ENCODE measurements at regions not wholly inside any gene's neighbourhood (a gene's known extent, or its start where the extent isn't known, plus 50 kb on each side); places are given as distances from the start of the nearest gene placed in this dataset.

DNA sequence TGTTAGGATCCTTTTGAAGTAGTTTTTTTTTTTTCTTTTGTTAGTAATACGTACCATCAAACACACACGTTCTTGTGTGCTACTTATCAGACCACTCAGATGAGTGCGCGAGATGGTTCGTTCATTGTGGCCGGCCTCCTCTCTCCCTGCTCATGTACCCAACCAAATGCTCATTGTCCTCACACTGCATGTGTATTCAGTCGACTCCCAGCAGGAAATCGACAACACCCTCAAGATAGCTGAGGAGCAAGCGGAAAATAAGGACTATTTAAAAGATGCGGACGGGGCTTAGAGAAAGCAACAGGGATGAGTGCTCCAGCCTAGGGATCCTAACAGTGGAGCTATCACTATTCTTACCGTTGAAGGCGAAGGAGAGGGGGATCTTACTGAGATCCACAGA is 72.9 kb upstream of the GUCY1A1 start:
- ATAC-seq (no peak), DNase-seq (ENCODE audit: extremely low read depth in 1 of 4, low spot score in 3 of 4) (no peak), FAIRE-seq (no peak)
- ChIA-PET POLR2A (no interaction called here), CTCF (ENCODE audit: low intra/inter-chr PET ratio) (no interaction called here)
- WGBS (ENCODE audit: insufficient coverage, low coverage, missing lambda C conversion rate) = under 1% methylated on average over 13 of the region's 13 CpGs
- intact Hi-C loops (cut with micrococcal nuclease) = no loop called here
- H2AFZ ChIP-seq (ENCODE audit: low read depth, low read length) = no peak overlapping the region
- no peaks in the 10 kb centered on the region for H4K20me1 ChIP-seq (replicated peaks; ENCODE audit: control insufficient read depth, insufficient read depth, low read length)
- no peak overlapping the region for H3K27ac ChIP-seq (ENCODE audit: extremely low read depth, low read depth, low read length)
- in situ Hi-C loops (cut with MboI) = no loop called here
- no peaks in the 10 kb centered on the region for H3K79me2 ChIP-seq (ENCODE audit: control insufficient read depth, insufficient read depth, low read length)
- no peak overlapping the region for H3K4me2 ChIP-seq (ENCODE audit: insufficient read depth, low read length)
- no peak overlapping the region for H3K4me3 ChIP-seq
- BruUV-seq (replicated peaks) = no TSS peak
- H3K9me1 ChIP-seq (ENCODE audit: control insufficient read depth, insufficient read depth, low read length) = no peaks in the 10 kb centered on the region
- no peaks in the 10 kb centered on the region for H3K27me3 ChIP-seq (ENCODE audit: control insufficient read depth in 2 of 2, insufficient read depth in 2 of 2, low read length in 2 of 2)
- H3K9ac ChIP-seq (ENCODE audit: insufficient read depth in 1 of 2, low read depth in 2 of 2, low read length in 2 of 2) = no peak overlapping the region
- no peaks in the 10 kb centered on the region for H3K36me3 ChIP-seq (ENCODE audit: control insufficient read depth, insufficient read depth, low read length)
- 0 out of 2 replicates have a peak, but pooled peaks cover 2% of the 10 kb centered on the region for H3K9me3 ChIP-seq (replicated peaks; ENCODE audit: control insufficient read depth, insufficient read depth, low read depth, low read length)
- no peaks in the 10 kb centered on the region for H3K4me1 ChIP-seq (replicated peaks in 1 of 2; ENCODE audit: control insufficient read depth in 2 of 2, insufficient read depth in 2 of 2, low read length in 2 of 2)
- TF ChIP-seq, protein P1, sequence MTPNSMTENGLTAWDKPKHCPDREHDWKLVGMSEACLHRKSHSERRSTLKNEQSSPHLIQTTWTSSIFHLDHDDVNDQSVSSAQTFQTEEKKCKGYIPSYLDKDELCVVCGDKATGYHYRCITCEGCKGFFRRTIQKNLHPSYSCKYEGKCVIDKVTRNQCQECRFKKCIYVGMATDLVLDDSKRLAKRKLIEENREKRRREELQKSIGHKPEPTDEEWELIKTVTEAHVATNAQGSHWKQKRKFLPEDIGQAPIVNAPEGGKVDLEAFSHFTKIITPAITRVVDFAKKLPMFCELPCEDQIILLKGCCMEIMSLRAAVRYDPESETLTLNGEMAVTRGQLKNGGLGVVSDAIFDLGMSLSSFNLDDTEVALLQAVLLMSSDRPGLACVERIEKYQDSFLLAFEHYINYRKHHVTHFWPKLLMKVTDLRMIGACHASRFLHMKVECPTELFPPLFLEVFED (CRISPR knock-in tag; conservative IDR thresholded peaks at IDR 0.05) = no peak
- no peak for TF ChIP-seq TBP (optimal IDR thresholded peaks at IDR 0.05; ENCODE audit: low read depth, low read length)
- no peak for TF ChIP-seq L3MBTL2 (IDR thresholded peaks at IDR 0.05)
- no peak for TF ChIP-seq PTBP1 (IDR thresholded peaks at IDR 0.05; ENCODE audit: low read depth, low read length)
- no peak for TF ChIP-seq NELFE (IDR thresholded peaks at IDR 0.05; ENCODE audit: insufficient read depth, insufficient read length)
- TF ChIP-seq, protein P2, sequence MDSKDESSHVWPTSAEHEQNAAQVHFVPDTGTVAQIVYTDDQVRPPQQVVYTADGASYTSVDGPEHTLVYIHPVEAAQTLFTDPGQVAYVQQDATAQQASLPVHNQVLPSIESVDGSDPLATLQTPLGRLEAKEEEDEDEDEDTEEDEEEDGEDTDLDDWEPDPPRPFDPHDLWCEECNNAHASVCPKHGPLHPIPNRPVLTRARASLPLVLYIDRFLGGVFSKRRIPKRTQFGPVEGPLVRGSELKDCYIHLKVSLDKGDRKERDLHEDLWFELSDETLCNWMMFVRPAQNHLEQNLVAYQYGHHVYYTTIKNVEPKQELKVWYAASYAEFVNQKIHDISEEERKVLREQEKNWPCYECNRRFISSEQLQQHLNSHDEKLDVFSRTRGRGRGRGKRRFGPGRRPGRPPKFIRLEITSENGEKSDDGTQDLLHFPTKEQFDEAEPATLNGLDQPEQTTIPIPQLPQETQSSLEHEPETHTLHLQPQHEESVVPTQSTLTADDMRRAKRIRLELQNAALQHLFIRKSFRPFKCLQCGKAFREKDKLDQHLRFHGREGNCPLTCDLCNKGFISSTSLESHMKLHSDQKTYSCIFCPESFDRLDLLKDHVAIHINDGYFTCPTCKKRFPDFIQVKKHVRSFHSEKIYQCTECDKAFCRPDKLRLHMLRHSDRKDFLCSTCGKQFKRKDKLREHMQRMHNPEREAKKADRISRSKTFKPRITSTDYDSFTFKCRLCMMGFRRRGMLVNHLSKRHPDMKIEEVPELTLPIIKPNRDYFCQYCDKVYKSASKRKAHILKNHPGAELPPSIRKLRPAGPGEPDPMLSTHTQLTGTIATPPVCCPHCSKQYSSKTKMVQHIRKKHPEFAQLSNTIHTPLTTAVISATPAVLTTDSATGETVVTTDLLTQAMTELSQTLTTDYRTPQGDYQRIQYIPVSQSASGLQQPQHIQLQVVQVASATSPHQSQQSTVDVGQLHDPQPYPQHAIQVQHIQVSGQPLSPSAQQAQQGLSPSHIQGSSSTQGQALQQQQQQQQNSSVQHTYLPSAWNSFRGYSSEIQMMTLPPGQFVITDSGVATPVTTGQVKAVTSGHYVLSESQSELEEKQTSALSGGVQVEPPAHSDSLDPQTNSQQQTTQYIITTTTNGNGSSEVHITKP (IDR thresholded peaks at IDR 0.05; ENCODE audit: partially characterized antibody) = no peak
- TF ChIP-seq RBBP5 (IDR thresholded peaks at IDR 0.05; ENCODE audit: borderline replicate concordance, insufficient read depth, low read length, poor library complexity, severe bottlenecking) = no peak
- TF ChIP-seq ZNF347 (CRISPR knock-in tag; IDR thresholded peaks at IDR 0.05; ENCODE audit: low read depth) = no peak
- TF ChIP-seq, protein P3, sequence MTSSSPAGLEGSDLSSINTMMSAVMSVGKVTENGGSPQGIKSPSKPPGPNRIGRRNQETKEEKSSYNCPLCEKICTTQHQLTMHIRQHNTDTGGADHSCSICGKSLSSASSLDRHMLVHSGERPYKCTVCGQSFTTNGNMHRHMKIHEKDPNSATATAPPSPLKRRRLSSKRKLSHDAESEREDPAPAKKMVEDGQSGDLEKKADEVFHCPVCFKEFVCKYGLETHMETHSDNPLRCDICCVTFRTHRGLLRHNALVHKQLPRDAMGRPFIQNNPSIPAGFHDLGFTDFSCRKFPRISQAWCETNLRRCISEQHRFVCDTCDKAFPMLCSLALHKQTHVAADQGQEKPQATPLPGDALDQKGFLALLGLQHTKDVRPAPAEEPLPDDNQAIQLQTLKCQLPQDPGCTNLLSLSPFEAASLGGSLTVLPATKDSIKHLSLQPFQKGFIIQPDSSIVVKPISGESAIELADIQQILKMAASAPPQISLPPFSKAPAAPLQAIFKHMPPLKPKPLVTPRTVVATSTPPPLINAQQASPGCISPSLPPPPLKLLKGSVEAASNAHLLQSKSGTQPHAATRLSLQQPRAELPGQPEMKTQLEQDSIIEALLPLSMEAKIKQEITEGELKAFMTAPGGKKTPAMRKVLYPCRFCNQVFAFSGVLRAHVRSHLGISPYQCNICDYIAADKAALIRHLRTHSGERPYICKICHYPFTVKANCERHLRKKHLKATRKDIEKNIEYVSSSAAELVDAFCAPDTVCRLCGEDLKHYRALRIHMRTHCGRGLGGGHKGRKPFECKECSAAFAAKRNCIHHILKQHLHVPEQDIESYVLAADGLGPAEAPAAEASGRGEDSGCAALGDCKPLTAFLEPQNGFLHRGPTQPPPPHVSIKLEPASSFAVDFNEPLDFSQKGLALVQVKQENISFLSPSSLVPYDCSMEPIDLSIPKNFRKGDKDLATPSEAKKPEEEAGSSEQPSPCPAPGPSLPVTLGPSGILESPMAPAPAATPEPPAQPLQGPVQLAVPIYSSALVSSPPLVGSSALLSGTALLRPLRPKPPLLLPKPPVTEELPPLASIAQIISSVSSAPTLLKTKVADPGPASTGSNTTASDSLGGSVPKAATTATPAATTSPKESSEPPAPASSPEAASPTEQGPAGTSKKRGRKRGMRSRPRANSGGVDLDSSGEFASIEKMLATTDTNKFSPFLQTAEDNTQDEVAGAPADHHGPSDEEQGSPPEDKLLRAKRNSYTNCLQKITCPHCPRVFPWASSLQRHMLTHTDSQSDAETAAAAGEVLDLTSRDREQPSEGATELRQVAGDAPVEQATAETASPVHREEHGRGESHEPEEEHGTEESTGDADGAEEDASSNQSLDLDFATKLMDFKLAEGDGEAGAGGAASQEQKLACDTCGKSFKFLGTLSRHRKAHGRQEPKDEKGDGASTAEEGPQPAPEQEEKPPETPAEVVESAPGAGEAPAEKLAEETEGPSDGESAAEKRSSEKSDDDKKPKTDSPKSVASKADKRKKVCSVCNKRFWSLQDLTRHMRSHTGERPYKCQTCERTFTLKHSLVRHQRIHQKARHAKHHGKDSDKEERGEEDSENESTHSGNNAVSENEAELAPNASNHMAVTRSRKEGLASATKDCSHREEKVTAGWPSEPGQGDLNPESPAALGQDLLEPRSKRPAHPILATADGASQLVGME (CRISPR knock-in tag; IDR thresholded peaks at IDR 0.05) = no peak
- TF ChIP-seq FOXJ3 (CRISPR knock-in tag; IDR thresholded peaks at IDR 0.05) = no peak
- TF ChIP-seq MTA2 (IDR thresholded peaks at IDR 0.05; ENCODE audit: low read depth) = no peak
- no peak for TF ChIP-seq ZNF12 (CRISPR knock-in tag; IDR thresholded peaks at IDR 0.05)
- no peak for TF ChIP-seq SMAD1 (IDR thresholded peaks at IDR 0.05; ENCODE audit: low read depth, low read length, partially characterized antibody)
- no peak for TF ChIP-seq SUPT5H (IDR thresholded peaks at IDR 0.05)

Measured in K562 (cell line).